H9 (cell line): ENCODE measurements at regions not wholly inside any gene's neighbourhood (a gene's known extent, or its start where the extent isn't known, plus 50 kb on each side); places are given as distances from the start of the nearest gene placed in this dataset.

Experiments used
- DNase-seq: peaks from one replicate; pipeline ENCODE4 v3.0.0-alpha.2; 2017
- H2AFZ ChIP-seq: one replicate; pipeline ENCODE4 v1.6.1; 2013; ENCODE audit warnings: mild to moderate bottlenecking, low read length, control low read depth, moderate library complexity
- H2AK5ac ChIP-seq: 2 replicates; pipeline ENCODE4 v1.6.1; 2013; ENCODE audit warnings: low read length, control low read depth, mixed read lengths; ENCODE audit not compliant: insufficient read length
- H2BK120ac ChIP-seq: one replicate; pipeline ENCODE4 v1.6.1; 2013; ENCODE audit warnings: low read depth, mild to moderate bottlenecking, low read length, control low read depth, inconsistent platforms; ENCODE audit not compliant: poor library complexity, severe bottlenecking
- H2BK12ac ChIP-seq: 2 replicates; pipeline ENCODE4 v1.6.1; 2013; ENCODE audit warnings: low read length, control low read depth, mixed read lengths, low read depth; ENCODE audit not compliant: insufficient read length
- H2BK15ac ChIP-seq: 2 replicates; pipeline ENCODE4 v1.6.1; 2013; ENCODE audit warnings: low read depth, low read length, control low read depth
- H2BK20ac ChIP-seq: one replicate; pipeline ENCODE4 v1.6.1; 2013; ENCODE audit warnings: low read depth, mild to moderate bottlenecking, low read length, control low read depth, inconsistent platforms; ENCODE audit not compliant: poor library complexity, severe bottlenecking
- H2BK5ac ChIP-seq: 2 replicates; pipeline ENCODE4 v1.6.1; 2013; ENCODE audit warnings: low read length, control low read depth, mixed read lengths; ENCODE audit not compliant: insufficient read length
- H3K14ac ChIP-seq: 2 replicates; pipeline ENCODE4 v1.6.1; 2013; ENCODE audit warnings: low read length, control low read depth; ENCODE audit not compliant: insufficient read depth
- H3K18ac ChIP-seq: 2 replicates; pipeline ENCODE4 v1.6.1; 2013; ENCODE audit warnings: low read depth, mild to moderate bottlenecking, mixed read lengths, low read length, control low read depth; ENCODE audit not compliant: insufficient read length
- H3K23ac ChIP-seq: 2 replicates; pipeline ENCODE4 v1.6.1; 2013; ENCODE audit warnings: low read length, control low read depth, mixed read lengths, low read depth; ENCODE audit not compliant: insufficient read length
- H3K23me2 ChIP-seq: 2 replicates; pipeline ENCODE4 v1.6.1; 2013; ENCODE audit warnings: low read depth, mild to moderate bottlenecking, mixed read lengths, low read length, control low read depth; ENCODE audit not compliant: insufficient read length, poor library complexity, severe bottlenecking
- H3K27ac ChIP-seq: 2 replicates; pipeline ENCODE4 v1.5.1; 2013; ENCODE audit warnings: low read length, control low read depth, mixed read lengths, low read depth; ENCODE audit not compliant: insufficient read length
- H3K27me3 ChIP-seq: 2 replicates; pipeline ENCODE4 v1.6.1; 2013; ENCODE audit warnings: low read length, control low read depth, inconsistent platforms; ENCODE audit not compliant: insufficient read depth
- H3K4ac ChIP-seq: 2 replicates; pipeline ENCODE4 v1.6.1; 2013; ENCODE audit warnings: low read depth, mild to moderate bottlenecking, control low read depth, inconsistent platforms, low read length, moderate library complexity
- H3K4me1 ChIP-seq: 2 replicates; pipeline ENCODE4 v1.6.1; 2013; ENCODE audit warnings: low read length, control low read depth, inconsistent platforms; ENCODE audit not compliant: insufficient read depth
- H3K4me2 ChIP-seq: 2 replicates; pipeline ENCODE4 v1.6.1; 2013; ENCODE audit warnings: low read length, control low read depth, mixed read lengths; ENCODE audit not compliant: insufficient read length, insufficient read depth
- H3K56ac ChIP-seq: 2 replicates; pipeline ENCODE4 v1.6.1; 2013; ENCODE audit warnings: low read depth, mild to moderate bottlenecking, mixed read lengths, low read length, control low read depth; ENCODE audit not compliant: insufficient read length
- H3K79me1 ChIP-seq: 2 replicates; pipeline ENCODE4 v1.6.1; 2013; ENCODE audit warnings: low read depth, mild to moderate bottlenecking, moderate library complexity, low read length, control low read depth, inconsistent platforms; ENCODE audit not compliant: insufficient read depth, poor library complexity, severe bottlenecking
- H3K79me2 ChIP-seq: 2 replicates; pipeline ENCODE4 v1.6.1; 2013; ENCODE audit warnings: low read length, control low read depth, inconsistent platforms; ENCODE audit not compliant: insufficient read depth
- H3K9ac ChIP-seq: 2 replicates; pipeline ENCODE4 v1.6.1; 2013; ENCODE audit warnings: low read length, control low read depth, mixed read lengths; ENCODE audit not compliant: insufficient read length; ENCODE audit errors: extremely low read depth
- H3K9me3 ChIP-seq: one replicate; pipeline ENCODE4 v1.6.1; 2013; ENCODE audit warnings: low read depth, low read length, inconsistent platforms; ENCODE audit not compliant: control insufficient read depth
- H3T11ph ChIP-seq: one replicate; pipeline ENCODE4 v1.6.1; 2013; ENCODE audit warnings: mild to moderate bottlenecking, low read length, control low read depth, inconsistent platforms
- H4K20me1 ChIP-seq: one replicate; pipeline ENCODE4 v1.6.1; 2013; ENCODE audit not compliant: control insufficient read depth, insufficient read length, insufficient read depth
- H4K5ac ChIP-seq: 2 replicates; pipeline ENCODE4 v1.6.1; 2013; ENCODE audit warnings: low read depth, mild to moderate bottlenecking, mixed read lengths, low read length, control low read depth; ENCODE audit not compliant: insufficient read length
- H4K8ac ChIP-seq: replicated peaks from 2 replicates; pipeline ENCODE4 v1.6.1; 2013; ENCODE audit warnings: low read length, control low read depth, mixed read lengths, low read depth; ENCODE audit not compliant: insufficient read length
- H4K91ac ChIP-seq: 2 replicates; pipeline ENCODE4 v1.6.1; 2013; ENCODE audit warnings: low read depth, mild to moderate bottlenecking, moderate library complexity, mixed read lengths, low read length, control low read depth; ENCODE audit not compliant: insufficient read length
- H3K27ac Mint-ChIP-seq, 3 experiments: 2 replicates in 2 of 3; 3 replicates in 1 of 3; pipeline ENCODE4 v1.8.0; 2020 to 2021; ENCODE audit warnings: mixed read lengths in 3 of 3, mild to moderate bottlenecking in 1 of 3, moderate library complexity in 1 of 3
- H3K27me3 Mint-ChIP-seq: 2 replicates; pipeline ENCODE4 v1.8.0; 2021; ENCODE audit warnings: low read depth, mild to moderate bottlenecking, moderate library complexity, mixed read lengths
- H3K36me3 Mint-ChIP-seq, 3 experiments: 2 replicates in 2 of 3; 3 replicates in 1 of 3; pipeline ENCODE4 v1.8.0; 2020 to 2021; ENCODE audit warnings: low read depth in 3 of 3, mixed read lengths in 3 of 3; ENCODE audit not compliant: insufficient read depth in 1 of 3
- H3K4me1 Mint-ChIP-seq, 2 experiments: 2 replicates each; pipeline ENCODE4 v1.8.0; 2020; ENCODE audit warnings: mixed read lengths in 2 of 2
- H3K4me3 Mint-ChIP-seq, 2 experiments: 2 replicates in 1 of 2; 3 replicates in 1 of 2; pipeline ENCODE4 v1.8.0; 2020 to 2021; ENCODE audit warnings: mild to moderate bottlenecking in 2 of 2, mixed read lengths in 2 of 2, moderate library complexity in 1 of 2
- H3K9me3 Mint-ChIP-seq, 2 experiments: 2 replicates in 1 of 2; 3 replicates in 1 of 2; pipeline ENCODE4 v1.8.0; 2020; ENCODE audit warnings: mild to moderate bottlenecking in 2 of 2, mixed read lengths in 2 of 2, moderate library complexity in 1 of 2
- whole genome bisulfite sequencing: extraction: QIAGEN DNeasy Blood & Tissue Kit; methylation state at CpG from one replicate; pipeline ENCODE4 v1.1.7; 2013; ENCODE audit warnings: missing lambda C conversion rate, low lambda C conversion rate, mixed read lengths; ENCODE audit not compliant: insufficient read length; ENCODE audit errors: extremely low coverage; 5-methylcytosine and 5-hydroxymethylcytosine counted together
- TF ChIP-seq, protein P1 (sequence below): fragments of 200-600 bp; sonication (generic); conservative IDR thresholded peaks from 3 replicates; pipeline ENCODE4 v1.8.0; 2021; ENCODE audit warnings: antibody characterized with exemption, mild to moderate bottlenecking

DNA sequence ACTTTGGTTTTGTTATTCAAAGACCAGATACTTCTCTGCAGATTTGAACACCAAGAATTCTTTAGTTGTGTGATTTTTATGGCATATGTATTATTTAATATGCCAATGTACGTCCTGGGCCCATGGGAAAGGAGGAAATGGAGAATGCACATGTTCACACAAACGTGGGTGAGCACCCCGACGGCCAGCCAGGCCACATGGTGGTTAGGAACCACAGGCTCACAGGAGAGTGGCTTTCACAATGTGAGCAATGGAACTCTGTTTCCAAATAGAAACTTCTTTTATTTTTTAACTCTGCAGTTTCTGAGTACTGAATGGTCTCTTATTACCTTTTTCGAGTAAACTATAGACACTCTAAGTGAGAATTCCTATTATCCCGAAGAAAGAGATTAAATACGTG, 58.0 kb upstream of the UNC5C start:
- Histone ChIP-seq H3K4ac (no peak overlapping the region), H3K23me2 (no peaks in the 10 kb centered on the region), H3K9me3 (no peaks in the 10 kb centered on the region), H3K79me2 (no peaks in the 10 kb centered on the region), H3K18ac (no peak overlapping the region), H3K14ac (no peak overlapping the region), H2BK120ac (no peak overlapping the region), H3K9ac (no peak overlapping the region), H2BK12ac (no peak overlapping the region), H2BK5ac (no peak overlapping the region), H4K8ac (no peak overlapping the region), H2BK15ac (no peak overlapping the region), H2BK20ac (no peak overlapping the region), H3K4me1 (no peaks in the 10 kb centered on the region), H3K56ac (no peak overlapping the region), H4K20me1 (no peaks in the 10 kb centered on the region), H3K27me3 (no peaks in the 10 kb centered on the region), H2AK5ac (no peak overlapping the region), H3T11ph (no peak overlapping the region), H3K4me2 (no peak overlapping the region), H4K5ac (no peak overlapping the region), H4K91ac (no peak overlapping the region), H3K27ac (no peak overlapping the region), H2AFZ (no peak overlapping the region), H3K23ac (no peak overlapping the region), H3K79me1 (no peaks in the 10 kb centered on the region)
- TF ChIP-seq, protein P1, sequence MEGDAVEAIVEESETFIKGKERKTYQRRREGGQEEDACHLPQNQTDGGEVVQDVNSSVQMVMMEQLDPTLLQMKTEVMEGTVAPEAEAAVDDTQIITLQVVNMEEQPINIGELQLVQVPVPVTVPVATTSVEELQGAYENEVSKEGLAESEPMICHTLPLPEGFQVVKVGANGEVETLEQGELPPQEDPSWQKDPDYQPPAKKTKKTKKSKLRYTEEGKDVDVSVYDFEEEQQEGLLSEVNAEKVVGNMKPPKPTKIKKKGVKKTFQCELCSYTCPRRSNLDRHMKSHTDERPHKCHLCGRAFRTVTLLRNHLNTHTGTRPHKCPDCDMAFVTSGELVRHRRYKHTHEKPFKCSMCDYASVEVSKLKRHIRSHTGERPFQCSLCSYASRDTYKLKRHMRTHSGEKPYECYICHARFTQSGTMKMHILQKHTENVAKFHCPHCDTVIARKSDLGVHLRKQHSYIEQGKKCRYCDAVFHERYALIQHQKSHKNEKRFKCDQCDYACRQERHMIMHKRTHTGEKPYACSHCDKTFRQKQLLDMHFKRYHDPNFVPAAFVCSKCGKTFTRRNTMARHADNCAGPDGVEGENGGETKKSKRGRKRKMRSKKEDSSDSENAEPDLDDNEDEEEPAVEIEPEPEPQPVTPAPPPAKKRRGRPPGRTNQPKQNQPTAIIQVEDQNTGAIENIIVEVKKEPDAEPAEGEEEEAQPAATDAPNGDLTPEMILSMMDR = no peak
- Mint-ChIP-seq H3K4me3 (no peak overlapping the region), H3K27ac (no peak overlapping the region), H3K27me3 (no peaks in the 10 kb centered on the region), H3K4me1 (peaks cover 0 to 6% of the 10 kb centered on the region in 2 experiments; a peak in 2 of 4 replicates), H3K9me3 (peaks cover 3% of the 10 kb centered on the region in 2 experiments; a peak in 2 of 5 replicates), H3K36me3 (peaks cover 0 to 5% (median 0%) of the 10 kb centered on the region in 3 experiments; a peak in 2 of 7 replicates)
- no CpG with 5 or more reads among the region's 7 CpGs for WGBS
- DNase-seq = no peak
